ENCODE measurements at regions not wholly inside any gene's neighbourhood (a gene's known extent, or its start where the extent isn't known, plus 50 kb on each side); places are given as distances from the start of the nearest gene placed in this dataset.

GRCh38 chr3:177777699-177778098, 580.4 kb upstream of the TBL1XR1 start:
- no peak overlapping the region for H3K4me3 ChIP-seq (ENCODE audit: low read depth in 1 of 3, low read length in 3 of 3)
- peak; percentile 40 for DNase-seq (ENCODE audit: low spot score)
- no peaks in the 10 kb centered on the region for H3K36me3 ChIP-seq (ENCODE audit: control insufficient read depth in 4 of 4, insufficient read depth in 3 of 4, low read depth in 1 of 4, low read length in 3 of 4)
- H3K9me3 ChIP-seq (ENCODE audit: control insufficient read depth in 4 of 4, low read length in 3 of 4) = no peaks in the 10 kb centered on the region
- H3K27me3 ChIP-seq (ENCODE audit: control insufficient read depth in 4 of 4, insufficient read depth in 4 of 4, low read length in 3 of 4) = no peaks in the 10 kb centered on the region
- H3K4me1 ChIP-seq (ENCODE audit: control insufficient read depth in 4 of 4, insufficient read depth in 4 of 4, low read length in 3 of 4) = peaks cover 0 to 8% (median 4%) of the 10 kb centered on the region in 4 donors
- H3K27ac ChIP-seq (ENCODE audit: low read depth in 1 of 2, low read length in 2 of 2) = no peak overlapping the region
- H3K9ac ChIP-seq (ENCODE audit: low read depth in 1 of 2, low read length in 2 of 2) = no peak overlapping the region
- WGBS = 23% methylated on average over 1 of the region's 1 CpG
- TF ChIP-seq EGR1 (IDR thresholded peaks at IDR 0.05; ENCODE audit: low read depth in 2 of 2) = no peak
- TF ChIP-seq SP1 (IDR thresholded peaks at IDR 0.05) = no peak
- peak in 1 of 2 donors; percentile 25 for TF ChIP-seq RXRA (IDR thresholded peaks at IDR 0.05)
- TF ChIP-seq YY1 (IDR thresholded peaks at IDR 0.05) = no peak
- no peak for TF ChIP-seq ZBTB33 (IDR thresholded peaks at IDR 0.05)
- TF ChIP-seq HNF4A (conservative IDR thresholded peaks at IDR 0.05) = peak in 1 of 2 donors; percentile 7
- TF ChIP-seq CTCF (IDR thresholded peaks at IDR 0.05; ENCODE audit: low read depth, low read length, missing input control) = peak; percentile 77
- TF ChIP-seq FOXA2 (IDR thresholded peaks at IDR 0.05) = no peak
- TF ChIP-seq RAD21 (IDR thresholded peaks at IDR 0.05) = peak; percentile 93 to 99

GRCh38 chr3:177778633-177779032, 581.4 kb upstream of the TBL1XR1 start:
- Histone ChIP-seq H3K4me3 (ENCODE audit: low read depth in 1 of 3, low read length in 3 of 3) (no peak overlapping the region), H3K27ac (ENCODE audit: low read depth in 1 of 2, low read length in 2 of 2) (no peak overlapping the region), H3K27me3 (ENCODE audit: control insufficient read depth in 4 of 4, insufficient read depth in 4 of 4, low read length in 3 of 4) (no peaks in the 10 kb centered on the region), H3K4me1 (ENCODE audit: control insufficient read depth in 4 of 4, insufficient read depth in 4 of 4, low read length in 3 of 4) (peaks cover 0 to 8% (median 4%) of the 10 kb centered on the region in 4 donors), H3K9me3 (ENCODE audit: control insufficient read depth in 4 of 4, low read length in 3 of 4) (no peaks in the 10 kb centered on the region), H3K36me3 (ENCODE audit: control insufficient read depth in 4 of 4, insufficient read depth in 3 of 4, low read depth in 1 of 4, low read length in 3 of 4) (no peaks in the 10 kb centered on the region), H3K9ac (ENCODE audit: low read depth in 1 of 2, low read length in 2 of 2) (no peak overlapping the region)
- TF ChIP-seq ZBTB33 (IDR thresholded peaks at IDR 0.05) (no peak), RXRA (IDR thresholded peaks at IDR 0.05) (no peak), NR2F2 (IDR thresholded peaks at IDR 0.05) (no peak), JUND (IDR thresholded peaks at IDR 0.05) (no peak), TAF1 (conservative IDR thresholded peaks at IDR 0.05) (no peak), FOXA1 (IDR thresholded peaks at IDR 0.05) (no peak), HNF4G (IDR thresholded peaks at IDR 0.05) (no peak), YY1 (IDR thresholded peaks at IDR 0.05) (no peak)
- DNase-seq (ENCODE audit: low spot score) = no peak
- WGBS = 57% methylated on average over 1 of the region's 1 CpG
